ENCODE measurements at regions not wholly inside any gene's neighbourhood (a gene's known extent, or its start where the extent isn't known, plus 50 kb on each side); places are given as distances from the start of the nearest gene placed in this dataset.
"Not testable (repeated sequence)": the region's sequence is repeated elsewhere in the genome, so short reads cannot be mapped to it uniquely, and the experiment has no call there.

DNA sequence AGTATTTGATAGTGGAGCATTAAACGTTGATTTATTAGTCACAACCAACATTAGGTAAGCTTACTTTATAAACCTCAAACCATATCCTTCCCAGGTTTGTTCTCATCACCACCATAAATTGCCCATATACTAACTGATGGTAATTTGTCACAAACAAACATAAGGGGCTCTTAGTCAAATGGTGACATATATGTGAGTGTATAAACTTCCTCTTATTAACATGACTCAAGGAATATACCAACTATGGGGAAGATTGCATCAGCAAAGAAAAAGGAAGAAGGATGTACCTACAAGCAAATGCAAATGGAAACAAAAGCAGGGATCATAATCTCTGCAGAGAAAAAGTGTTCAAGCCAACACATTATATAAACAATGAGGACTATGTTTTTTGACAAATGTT is 418.2 kb upstream of the AKR1E2 start:
- DNase-seq (ENCODE audit: low spot score in 2 of 2): no peak
- Histone ChIP-seq H3K27ac (no peak overlapping the region), H3K36me3 (no peaks in the 10 kb centered on the region), H3K27me3 (no peaks in the 10 kb centered on the region), H3K4me1 (no peaks in the 10 kb centered on the region), H3K4me3 (no peak overlapping the region), H3K9me3 (no peaks in the 10 kb centered on the region)
- TF ChIP-seq POLR2A (IDR thresholded peaks at IDR 0.05) (no peak), POLR2AphosphoS5 (IDR thresholded peaks at IDR 0.05) (no peak), EP300 (IDR thresholded peaks at IDR 0.05) (no peak)
- TF ChIP-seq, protein P1, sequence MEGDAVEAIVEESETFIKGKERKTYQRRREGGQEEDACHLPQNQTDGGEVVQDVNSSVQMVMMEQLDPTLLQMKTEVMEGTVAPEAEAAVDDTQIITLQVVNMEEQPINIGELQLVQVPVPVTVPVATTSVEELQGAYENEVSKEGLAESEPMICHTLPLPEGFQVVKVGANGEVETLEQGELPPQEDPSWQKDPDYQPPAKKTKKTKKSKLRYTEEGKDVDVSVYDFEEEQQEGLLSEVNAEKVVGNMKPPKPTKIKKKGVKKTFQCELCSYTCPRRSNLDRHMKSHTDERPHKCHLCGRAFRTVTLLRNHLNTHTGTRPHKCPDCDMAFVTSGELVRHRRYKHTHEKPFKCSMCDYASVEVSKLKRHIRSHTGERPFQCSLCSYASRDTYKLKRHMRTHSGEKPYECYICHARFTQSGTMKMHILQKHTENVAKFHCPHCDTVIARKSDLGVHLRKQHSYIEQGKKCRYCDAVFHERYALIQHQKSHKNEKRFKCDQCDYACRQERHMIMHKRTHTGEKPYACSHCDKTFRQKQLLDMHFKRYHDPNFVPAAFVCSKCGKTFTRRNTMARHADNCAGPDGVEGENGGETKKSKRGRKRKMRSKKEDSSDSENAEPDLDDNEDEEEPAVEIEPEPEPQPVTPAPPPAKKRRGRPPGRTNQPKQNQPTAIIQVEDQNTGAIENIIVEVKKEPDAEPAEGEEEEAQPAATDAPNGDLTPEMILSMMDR (IDR thresholded peaks at IDR 0.05): no peak
- WGBS: 55% methylated on average over 1 of the region's 1 CpG

DNA sequence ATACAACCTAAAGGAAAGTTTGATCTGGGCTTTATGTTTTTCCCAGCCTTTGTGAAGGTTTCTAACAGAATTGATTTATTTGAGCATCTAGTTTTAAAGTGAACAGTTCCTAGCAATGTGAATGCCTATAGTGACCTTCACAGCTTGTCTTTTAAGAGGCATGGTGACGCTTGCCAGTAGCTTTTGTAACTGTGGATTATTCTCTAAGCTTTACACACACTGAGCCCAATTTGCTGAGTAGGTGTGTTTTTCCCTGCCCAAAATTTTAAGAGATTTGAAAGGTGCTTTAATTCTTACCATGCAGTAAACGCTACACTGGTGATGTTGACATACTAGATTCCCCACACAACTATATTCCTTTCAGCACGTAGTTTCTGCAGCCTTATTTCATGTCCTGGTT is 420.2 kb upstream of the AKR1E2 start:
- Histone ChIP-seq H3K27ac (no peak overlapping the region), H3K9me3 (no peaks in the 10 kb centered on the region), H3K4me3 (no peak overlapping the region), H3K4me1 (no peaks in the 10 kb centered on the region), H3K36me3 (no peaks in the 10 kb centered on the region), H3K27me3 (no peaks in the 10 kb centered on the region)
- TF ChIP-seq, protein P1 (IDR thresholded peaks at IDR 0.05): no peak
- no peak for TF ChIP-seq POLR2AphosphoS5 (IDR thresholded peaks at IDR 0.05)
- TF ChIP-seq EP300 (IDR thresholded peaks at IDR 0.05): no peak
- TF ChIP-seq POLR2A (IDR thresholded peaks at IDR 0.05): no peak
- DNase-seq (ENCODE audit: low spot score in 2 of 2): no peak
- 94% methylated on average over 3 of the region's 3 CpGs for WGBS

DNA sequence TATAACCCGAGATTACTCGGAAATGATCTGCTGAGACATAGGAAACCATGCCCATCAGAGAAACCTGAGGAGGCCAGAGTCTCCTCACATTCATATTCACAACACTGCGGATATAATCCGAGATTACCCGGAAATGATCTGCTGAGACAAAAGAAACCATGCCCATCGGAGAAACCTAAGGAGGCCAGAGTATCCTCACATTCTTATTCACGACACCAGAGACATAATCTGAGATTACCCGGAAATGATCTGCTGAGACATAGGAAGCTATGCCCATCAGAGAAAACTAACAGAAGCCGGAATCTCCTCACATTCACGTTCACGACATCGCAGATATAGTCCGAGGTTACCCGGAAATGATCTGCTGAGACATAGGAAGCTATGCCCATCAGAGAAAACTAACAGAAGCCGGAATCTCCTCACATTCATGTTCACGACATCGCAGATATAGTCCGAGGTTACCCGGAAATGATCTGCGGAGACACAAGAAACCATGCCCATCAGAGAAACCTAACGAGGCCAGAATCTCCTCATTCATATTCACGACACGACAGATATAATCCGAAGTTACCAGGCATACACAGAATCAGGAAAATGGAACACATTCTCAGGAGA is 422.3 kb upstream of the AKR1E2 start:
- H3K4me1 ChIP-seq: no peaks in the 10 kb centered on the region
- H3K27me3 ChIP-seq: no peaks in the 10 kb centered on the region
- DNase-seq (ENCODE audit: low spot score in 2 of 2): no peak
- WGBS: 95% methylated on average over 24 of the region's 24 CpGs
- TF ChIP-seq POLR2AphosphoS5 (IDR thresholded peaks at IDR 0.05): no peak
- no peak for TF ChIP-seq POLR2A (IDR thresholded peaks at IDR 0.05)
- no peak for TF ChIP-seq EP300 (IDR thresholded peaks at IDR 0.05)
- TF ChIP-seq, protein P1 (IDR thresholded peaks at IDR 0.05): no peak
- H3K27ac ChIP-seq: no peak overlapping the region
- H3K36me3 ChIP-seq: no peaks in the 10 kb centered on the region
- H3K4me3 ChIP-seq: no peak overlapping the region
- H3K9me3 ChIP-seq: no peaks in the 10 kb centered on the region

DNA sequence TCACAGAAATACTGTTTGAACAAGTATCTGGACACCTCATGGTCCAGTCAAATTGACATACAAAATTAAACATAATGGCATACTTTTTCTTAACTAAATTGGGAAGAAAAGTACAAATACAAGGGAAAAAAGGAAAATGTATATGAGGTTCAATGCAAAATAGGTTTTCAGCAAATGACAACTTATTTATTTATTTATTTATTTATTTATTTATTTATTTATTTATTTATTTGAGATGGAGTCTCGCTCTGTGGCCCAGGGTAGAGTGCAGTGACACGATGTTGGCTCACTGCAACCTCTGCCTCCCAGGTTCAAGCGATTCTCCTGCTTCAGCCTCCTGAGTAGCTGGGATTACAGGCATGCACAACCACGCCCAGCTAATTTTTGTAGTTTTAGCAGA is 424.9 kb upstream of the AKR1E2 start:
- not testable (repeated sequence) for H3K36me3 ChIP-seq; H3K4me3 ChIP-seq; H3K9me3 ChIP-seq; DNase-seq (ENCODE audit: low spot score in 2 of 2); H3K27me3 ChIP-seq; H3K4me1 ChIP-seq; H3K27ac ChIP-seq
- WGBS: 95% methylated on average over 4 of the region's 4 CpGs

DNA sequence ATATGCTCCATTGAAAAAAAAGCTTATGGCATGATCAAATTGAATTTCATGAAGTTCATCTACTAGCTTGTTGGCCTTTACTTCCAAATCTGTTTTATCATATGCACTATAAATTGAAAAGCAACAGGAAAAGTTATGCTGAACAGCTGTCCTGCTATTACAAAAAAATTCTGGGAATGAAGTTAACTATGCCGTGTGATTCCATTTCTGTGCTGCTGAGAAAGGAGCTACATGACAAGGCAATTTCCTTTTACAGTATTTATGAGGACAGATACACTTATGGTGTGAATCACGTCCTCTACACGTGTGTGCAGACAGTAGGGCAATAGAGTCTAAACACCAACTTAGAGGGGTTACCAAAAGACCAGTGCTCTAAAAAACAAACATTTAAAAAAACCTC is 426.5 kb upstream of the AKR1E2 start:
- DNase-seq (ENCODE audit: low spot score in 2 of 2): no peak

More for the DNA sequence above, 426.5 kb upstream of the AKR1E2 start:
- Histone ChIP-seq H3K4me3 (no peak overlapping the region), H3K27me3 (no peaks in the 10 kb centered on the region), H3K4me1 (no peaks in the 10 kb centered on the region), H3K27ac (no peak overlapping the region), H3K36me3 (no peaks in the 10 kb centered on the region), H3K9me3 (no peaks in the 10 kb centered on the region)
- no peak for TF ChIP-seq POLR2AphosphoS5 (IDR thresholded peaks at IDR 0.05)
- TF ChIP-seq EP300 (IDR thresholded peaks at IDR 0.05): no peak
- no peak for TF ChIP-seq POLR2A (IDR thresholded peaks at IDR 0.05)
- TF ChIP-seq, protein P1 (IDR thresholded peaks at IDR 0.05): no peak
- WGBS: 83% methylated on average over 3 of the region's 3 CpGs
